ENCODE measurements at regions not wholly inside any gene's neighbourhood (a gene's known extent, or its start where the extent isn't known, plus 50 kb on each side); places are given as distances from the start of the nearest gene placed in this dataset.

- H2AFZ ChIP-seq (ENCODE audit: low read depth, low read length): peak overlapping the region; percentile 49; the same call in 1 of the 2 replicates
- no peak overlapping the region for H3K27ac ChIP-seq (ENCODE audit: extremely low read depth, low read depth, low read length)
- intact Hi-C loops (cut with micrococcal nuclease) (no loop called here), in situ Hi-C loops (cut with MboI) (no loop called here)
- TF ChIP-seq DNMT1 (IDR thresholded peaks at IDR 0.05) (no peak), PRDM10 (IDR thresholded peaks at IDR 0.05; ENCODE audit: partially characterized antibody) (peak; percentile 64)
- CTCF ChIA-PET (ENCODE audit: low intra/inter-chr PET ratio): no interaction called here
- H3K9ac ChIP-seq (ENCODE audit: insufficient read depth in 1 of 2, low read depth in 2 of 2, low read length in 2 of 2): no peak overlapping the region
- H4K20me1 ChIP-seq (replicated peaks; ENCODE audit: control insufficient read depth, insufficient read depth, low read length): no peaks in the 10 kb centered on the region
- no peaks in the 10 kb centered on the region for H3K9me1 ChIP-seq (ENCODE audit: control insufficient read depth, insufficient read depth, low read length)
- peaks cover 13 to 43% of the 10 kb centered on the region in 2 experiments; a peak in 4 of 5 replicates for H3K27me3 ChIP-seq (ENCODE audit: control insufficient read depth in 2 of 2, insufficient read depth in 2 of 2, low read length in 2 of 2)
- POLR2A ChIA-PET: interaction anchor here (0.6 kb wide), 1 partner anchor 433 kb away, joined by 3 read pairs; no protein-coding TSS in a partner anchor
- no peaks in the 10 kb centered on the region; the same call in 1 of the 2 replicates for H3K9me3 ChIP-seq (replicated peaks; ENCODE audit: control insufficient read depth, insufficient read depth, low read depth, low read length)
- H3K4me2 ChIP-seq (ENCODE audit: insufficient read depth, low read length): no peak overlapping the region
- no peaks in the 10 kb centered on the region for H3K36me3 ChIP-seq (ENCODE audit: control insufficient read depth, insufficient read depth, low read length)
- FAIRE-seq (no peak), DNase-seq (ENCODE audit: extremely low read depth in 1 of 4, low spot score in 3 of 4) (no peak), ATAC-seq (no peak)
- H3K4me1 ChIP-seq (replicated peaks in 1 of 2; ENCODE audit: control insufficient read depth in 2 of 2, insufficient read depth in 2 of 2, low read length in 2 of 2): peaks cover 0 to 9% of the 10 kb centered on the region in 2 experiments; a peak in 1 of 5 replicates
- 36% methylated on average over 6 of the region's 20 CpGs for WGBS (ENCODE audit: insufficient coverage, low coverage, missing lambda C conversion rate)
- no TSS peak for BruUV-seq (replicated peaks)
- no peaks in the 10 kb centered on the region for H3K79me2 ChIP-seq (ENCODE audit: control insufficient read depth, insufficient read depth, low read length)
- no peak overlapping the region for H3K4me3 ChIP-seq
These were observed 385.5 kb downstream of the SEC14L1 start for GRCh38 chr17:77526259-77526711.
